Stimulated activated CD4-positive, alpha-beta T cell treated with anti-CD3 and anti-CD28 coated beads, Interleukin-2, amount 100 ng/mL, for 4 hours (primary cell): ENCODE measurements at regions not wholly inside any gene's neighbourhood (a gene's known extent, or its start where the extent isn't known, plus 50 kb on each side); places are given as distances from the start of the nearest gene placed in this dataset.

Experiments
- DNase-seq: peaks from one replicate; pipeline ENCODE4 v3.0.0-alpha.2; 2020; ENCODE audit warnings: low read depth

GRCh38 chr14:49016381-49016780, 569.8 kb downstream of the RPS29 start:
- DNase-seq, result no peak

DNA sequence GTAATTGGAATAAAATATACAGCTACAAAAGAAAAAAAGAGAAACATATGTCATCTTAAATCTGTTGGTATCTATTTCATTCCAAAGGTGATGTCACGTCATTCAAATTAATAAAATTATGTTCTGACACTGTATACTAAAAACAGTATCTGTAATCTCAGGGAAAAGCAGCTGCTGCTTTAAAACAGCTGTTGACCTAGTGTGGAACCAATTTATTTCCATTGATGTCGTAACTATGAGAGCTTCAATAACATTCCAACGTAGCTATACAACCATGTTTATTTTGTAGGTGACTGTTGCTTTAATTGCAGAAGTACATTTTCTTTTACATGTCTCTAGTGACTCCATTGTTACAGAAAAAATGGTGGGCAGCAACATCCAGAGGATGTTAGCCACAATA, 571.7 kb downstream of the RPS29 start:
- no peak for DNase-seq

DNA sequence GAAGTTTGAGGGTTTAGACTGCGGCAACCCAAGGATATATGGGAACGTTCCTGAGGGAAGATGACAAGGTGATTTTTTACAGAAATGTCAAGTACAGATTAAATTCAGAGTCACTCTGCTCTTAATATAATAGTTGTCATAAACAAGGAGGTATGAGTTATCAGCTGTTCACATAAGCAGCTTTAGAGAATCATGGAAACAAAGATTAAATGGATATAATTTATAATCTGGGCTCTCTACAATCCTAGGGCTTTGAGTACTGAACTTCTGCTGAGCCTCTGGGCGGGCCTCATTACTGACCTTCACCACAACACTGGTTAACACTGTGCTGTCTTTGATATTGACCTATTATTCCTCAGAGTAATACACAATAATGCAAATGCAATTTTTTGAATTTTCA, 577.8 kb downstream of the RPS29 start:
- no peak for DNase-seq

DNA sequence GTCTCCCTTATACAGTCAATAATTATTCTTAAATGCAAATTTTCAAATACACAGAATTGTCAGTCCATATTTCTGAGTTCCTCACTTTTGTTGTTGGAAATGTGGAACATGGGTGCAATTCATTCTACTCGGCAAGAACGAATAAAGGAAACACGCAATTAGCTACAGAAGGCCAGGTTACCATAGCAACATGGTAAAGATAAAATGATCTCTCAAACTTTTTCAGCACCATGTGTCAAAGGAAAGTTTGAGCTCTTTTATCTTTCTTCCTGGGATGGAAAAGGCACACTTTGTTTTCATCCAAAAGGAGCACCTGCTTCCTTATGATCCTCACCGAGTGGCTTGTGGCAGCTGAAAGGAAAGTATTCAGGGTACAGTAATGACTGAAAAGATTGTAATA, 595.0 kb downstream of the RPS29 start:
- DNase-seq, result no peak

DNA sequence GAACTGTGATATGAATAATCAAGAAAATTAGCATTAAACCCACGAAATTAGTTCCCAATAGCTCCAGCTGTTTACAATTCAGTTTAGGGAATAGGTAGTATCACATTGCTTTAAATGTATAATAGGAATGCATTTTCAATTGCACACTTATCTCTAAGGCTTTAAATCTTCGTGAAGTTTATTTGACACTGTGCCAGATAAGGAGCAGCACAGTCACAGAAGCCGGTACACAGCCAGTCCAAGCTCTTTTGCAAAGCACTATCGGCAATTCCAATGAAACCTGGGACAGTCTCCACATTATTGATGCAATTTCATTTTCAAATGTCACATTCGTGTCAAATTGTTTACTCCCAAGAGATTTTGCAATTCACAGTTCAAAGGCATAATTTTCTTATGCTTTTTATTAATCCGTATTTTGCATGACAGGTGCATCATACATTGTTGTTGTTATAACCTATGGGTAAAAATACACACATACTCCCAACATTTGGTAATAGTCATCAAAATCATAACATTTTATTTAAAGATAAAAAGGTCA, 602.8 kb downstream of the RPS29 start:
- no peak for DNase-seq

DNA sequence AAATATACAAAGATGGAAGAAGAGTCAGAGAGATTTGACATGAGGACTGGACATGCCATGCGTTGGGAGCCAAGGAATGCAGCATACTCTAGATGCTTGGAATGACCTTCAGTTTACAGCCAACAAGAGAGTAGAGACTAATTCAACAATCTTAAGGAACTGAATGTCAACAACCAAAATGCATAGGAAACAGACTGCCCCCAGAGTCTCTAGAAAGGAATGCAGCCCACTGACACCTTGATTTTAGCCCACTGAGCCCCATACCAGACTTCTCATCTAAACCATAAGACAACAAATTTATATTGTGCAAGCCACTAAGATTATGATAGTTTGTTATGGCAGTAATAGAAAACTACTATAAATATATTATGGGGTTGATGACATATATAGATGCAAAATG, 611.2 kb downstream of the RPS29 start:
- no peak for DNase-seq

DNA sequence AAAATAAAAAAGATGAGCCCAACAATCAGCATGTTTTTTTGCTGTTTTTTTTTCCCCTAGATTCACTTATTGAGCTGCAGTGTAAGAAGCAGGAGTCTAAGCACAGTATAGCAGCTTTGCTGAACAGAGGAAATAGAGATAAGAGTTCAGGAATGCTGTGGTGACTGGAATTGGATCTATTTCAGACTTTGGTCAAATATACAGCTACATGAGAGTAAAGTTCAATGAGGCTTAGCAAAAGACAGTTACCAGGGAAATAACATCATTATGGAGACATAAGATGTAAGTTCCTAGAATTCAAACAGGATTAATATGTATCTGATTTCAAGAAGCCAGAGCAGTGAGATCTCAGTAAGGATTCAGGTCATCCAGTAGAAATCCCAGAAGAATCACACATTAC, 613.0 kb downstream of the RPS29 start:
- DNase-seq, result no peak

DNA sequence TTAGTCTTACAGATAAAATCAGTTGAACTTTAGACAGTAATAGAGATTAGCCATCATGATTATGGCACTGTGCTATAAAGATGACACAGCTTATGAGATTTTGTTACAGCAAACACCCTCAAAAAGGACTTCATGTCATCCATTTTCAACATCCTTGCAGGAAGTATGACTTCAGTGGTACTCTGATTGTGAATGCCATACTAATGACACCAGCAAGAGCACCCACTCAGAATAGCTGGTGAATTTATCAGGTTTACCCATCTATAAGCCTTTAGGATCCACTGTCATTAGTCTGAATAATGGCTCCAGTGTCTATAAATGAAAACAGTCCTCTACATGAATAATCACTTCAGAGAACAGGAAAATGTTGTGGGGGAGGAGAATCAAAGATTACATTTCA, 615.2 kb downstream of the RPS29 start:
- no peak for DNase-seq

DNA sequence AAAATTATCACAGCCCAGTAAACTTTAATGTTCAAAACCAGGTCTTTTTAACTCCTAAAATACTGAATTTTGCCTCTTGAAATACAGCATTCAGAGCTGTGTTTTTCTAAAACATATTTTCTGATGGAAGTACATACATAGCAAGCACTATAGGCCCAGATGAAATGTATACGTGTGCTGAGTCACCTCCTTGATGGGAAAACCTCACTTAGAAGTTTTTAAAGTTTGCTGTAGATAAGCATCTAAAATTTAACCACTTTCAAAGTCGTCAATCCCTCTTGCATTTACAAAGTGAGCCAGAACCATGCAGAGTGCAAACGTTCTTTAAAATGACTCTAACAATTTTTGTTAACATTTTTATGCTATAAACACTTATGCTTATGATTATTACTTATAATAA, 618.8 kb downstream of the RPS29 start:
- DNase-seq, result no peak

DNA sequence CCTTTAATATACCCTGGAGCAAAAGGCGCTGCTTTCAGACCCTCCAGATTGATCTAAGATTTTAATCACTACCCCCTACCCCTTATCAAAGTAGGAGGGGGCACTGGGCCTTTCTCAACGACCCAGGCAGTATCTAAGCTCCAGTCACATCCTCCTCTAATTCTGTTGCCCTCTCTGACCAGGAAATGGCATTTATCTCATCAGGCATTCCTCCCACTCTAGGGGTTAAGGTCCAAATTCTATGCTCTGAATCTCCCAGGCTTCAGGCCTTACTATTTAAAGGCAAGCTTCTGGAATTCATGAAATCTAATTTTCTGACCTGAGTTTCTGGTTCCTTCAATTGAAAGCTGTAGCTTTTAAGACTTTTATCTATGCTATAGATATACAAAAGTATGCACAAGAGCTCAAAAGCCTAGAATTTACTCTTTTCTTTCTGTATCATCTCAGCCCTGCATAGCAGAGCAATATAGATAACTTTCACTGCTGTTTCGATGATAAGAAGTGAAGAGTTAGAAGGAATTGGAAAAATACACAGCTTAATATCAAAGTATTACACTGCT, 622.9 kb downstream of the RPS29 start:
- DNase-seq, result no peak

- no peak for DNase-seq
Observed at GRCh38 chr14:48957486-48957885, 628.7 kb downstream of the RPS29 start.

GRCh38 chr14:48955857-48956256, 630.3 kb downstream of the RPS29 start:
- no peak for DNase-seq

DNA sequence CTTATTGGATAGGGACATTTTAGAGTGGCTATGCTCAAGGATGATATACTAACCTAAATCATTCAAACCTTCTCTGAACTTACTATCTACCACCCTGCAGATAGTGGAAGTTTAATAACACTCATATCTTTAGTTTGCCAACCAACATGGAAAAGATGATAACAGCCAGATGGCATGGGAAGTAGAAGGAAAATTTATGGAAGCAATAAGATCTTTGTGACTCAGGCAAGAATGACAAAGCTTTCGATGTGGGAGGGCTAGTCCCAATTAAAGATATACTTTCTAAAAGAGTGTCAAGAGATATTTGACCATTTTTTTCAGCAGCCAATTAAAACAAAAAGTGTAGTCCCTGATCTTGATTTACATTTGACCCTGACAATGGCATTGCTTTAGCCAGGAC, 631.7 kb downstream of the RPS29 start:
- DNase-seq, result no peak

DNA sequence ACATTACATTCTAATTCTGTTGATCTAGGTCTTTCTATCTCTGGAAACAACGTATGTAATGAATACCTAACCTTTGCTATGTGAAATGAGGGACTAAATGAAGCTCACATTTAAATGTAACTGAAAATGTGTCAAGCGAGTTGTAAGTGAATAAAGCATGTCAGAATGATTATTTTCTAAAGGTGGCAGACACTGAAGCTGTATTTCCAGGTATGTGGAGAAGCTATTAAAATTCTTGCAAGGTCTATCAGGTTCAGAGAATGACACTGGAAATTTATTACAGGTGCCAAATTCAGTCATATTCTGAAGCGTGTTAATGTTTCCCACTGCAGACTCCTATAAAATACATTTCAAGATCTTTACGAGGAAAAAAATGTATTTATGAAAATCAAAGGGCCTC, 641.4 kb downstream of the RPS29 start:
- no peak for DNase-seq

DNA sequence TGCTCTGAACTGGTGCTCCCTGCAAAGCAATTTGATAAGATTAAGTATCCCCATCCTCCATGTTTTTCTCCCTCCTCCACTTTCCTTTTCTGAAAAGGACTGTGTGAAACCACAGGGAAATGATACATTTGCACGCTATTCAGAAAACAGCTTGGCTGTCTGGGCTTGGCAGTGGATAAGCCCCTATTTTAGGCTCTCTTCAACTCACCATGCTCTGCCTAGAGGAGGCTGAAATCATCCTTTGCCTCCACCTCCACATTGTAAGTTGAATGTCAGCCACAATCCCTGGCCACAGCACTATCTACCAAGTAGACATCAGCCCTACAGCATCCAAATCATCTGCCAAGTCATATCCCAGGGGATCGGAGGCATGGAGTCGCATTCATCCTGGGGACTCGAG, 642.3 kb downstream of the RPS29 start:
- no peak for DNase-seq

- DNase-seq, result no peak
Observed at GRCh38 chr14:48937541-48938195, 648.5 kb downstream of the RPS29 start.

DNA sequence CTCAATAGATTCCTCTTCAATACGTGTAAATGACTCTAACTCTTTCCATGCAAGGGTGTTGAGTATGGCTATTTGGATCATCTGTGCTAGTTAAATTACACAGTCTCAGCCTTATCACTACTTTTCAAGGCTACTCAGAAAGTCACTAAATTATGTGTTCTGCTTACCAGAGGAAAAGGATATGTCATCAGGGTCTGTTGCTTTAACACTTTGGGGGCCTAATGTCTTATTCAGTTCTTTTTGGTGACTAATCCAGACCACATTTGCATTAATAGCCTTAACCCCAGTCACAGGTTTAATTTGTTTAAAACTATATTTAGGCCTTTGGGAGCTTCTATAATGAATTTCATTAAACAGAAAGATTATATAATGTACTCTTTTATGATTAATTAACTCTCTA, 649.3 kb downstream of the RPS29 start:
- DNase-seq, result no peak

GRCh38 chr14:48936362-48936761, 649.8 kb downstream of the RPS29 start:
- DNase-seq, result no peak

DNA sequence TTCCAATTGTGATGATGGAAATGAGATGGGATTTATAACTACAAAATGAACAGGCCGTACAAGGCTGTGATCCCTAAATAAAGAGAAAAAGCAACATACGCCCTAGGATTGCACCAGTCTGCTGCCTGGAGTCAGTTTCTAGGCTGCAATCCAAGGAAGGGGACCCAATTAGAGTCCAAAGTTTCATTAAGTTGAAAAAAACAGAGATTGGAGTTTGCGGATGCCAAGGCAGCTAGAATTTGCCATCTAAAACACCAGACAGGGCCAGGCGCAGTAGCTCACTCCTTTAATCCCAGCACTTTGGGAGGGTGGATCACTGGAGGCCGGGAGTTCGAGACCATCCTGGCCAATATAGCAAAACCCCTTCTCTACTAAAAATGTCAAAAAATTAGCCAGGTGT, 661.0 kb downstream of the RPS29 start:
- DNase-seq, result no peak

DNA sequence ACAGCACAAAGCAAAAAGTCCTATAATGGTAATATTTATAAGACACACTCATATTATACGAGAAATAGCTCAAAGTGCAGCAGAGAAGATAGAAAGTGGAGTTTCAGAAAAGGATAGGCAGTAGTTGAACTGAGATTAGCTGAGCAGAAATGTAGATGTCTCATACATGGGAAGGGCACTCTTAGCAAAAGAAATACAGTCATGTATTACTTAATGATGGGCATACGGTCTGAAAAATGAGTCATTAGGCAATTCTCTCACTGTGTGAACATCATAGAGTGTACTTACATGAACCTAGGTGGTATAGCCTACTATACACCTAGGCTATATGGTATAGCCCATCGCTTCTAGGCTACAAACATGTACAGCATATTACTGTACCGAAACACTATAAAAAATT, 671.3 kb downstream of the RPS29 start:
- DNase-seq, result no peak

- DNase-seq, result no peak
Observed at GRCh38 chr14:48914382-48914781, 671.8 kb downstream of the RPS29 start.

- DNase-seq, result no peak
Observed at GRCh38 chr14:48900565-48900964, 685.6 kb downstream of the RPS29 start.

- DNase-seq, result no peak
Observed at GRCh38 chr14:48890333-48890732, 695.8 kb downstream of the RPS29 start.

DNA sequence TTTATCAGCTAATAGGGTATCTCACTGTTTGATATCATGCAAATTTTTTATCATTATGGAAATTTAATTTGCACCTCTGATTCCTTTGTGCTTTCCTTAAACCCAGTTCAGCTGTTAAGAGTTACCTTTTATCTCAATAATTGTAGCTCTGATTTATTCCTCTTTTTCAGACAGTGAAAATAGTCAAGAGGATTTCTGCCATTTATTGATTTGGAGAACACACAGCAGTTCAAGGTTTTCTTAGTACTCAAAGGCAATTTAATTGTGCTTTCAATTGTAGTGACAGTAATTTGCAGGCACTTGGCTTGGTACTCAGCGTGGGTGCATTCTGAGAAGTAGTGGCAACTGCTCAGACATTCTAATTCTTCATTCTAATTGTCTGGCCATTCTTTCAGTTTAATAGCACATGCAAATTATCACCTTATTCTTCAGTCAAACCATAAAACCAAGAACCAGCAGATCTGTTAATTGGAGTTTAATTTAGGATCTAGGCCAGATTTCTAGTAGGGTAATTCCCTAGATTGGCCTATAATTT, 709.3 kb downstream of the RPS29 start:
- no peak for DNase-seq
